Smooth muscle cell (in vitro differentiated cells): ENCODE measurements at regions not wholly inside any gene's neighbourhood (a gene's known extent, or its start where the extent isn't known, plus 50 kb on each side); places are given as distances from the start of the nearest gene placed in this dataset.

ENCODE experiments used
- DNase-seq: peaks from one replicate; lab custom pipeline; 2025; ENCODE audit not compliant: unreplicated experiment; lab: John Stamatoyannopoulos, UW
- H2AFZ ChIP-seq: fragments of 200-600 bp; sonication (generic); 2 replicates; pipeline ENCODE4 v1.6.0; 2016; ENCODE audit warnings: antibody characterized with exemption, low read depth, mild to moderate bottlenecking
- H3F3A ChIP-seq: fragments of 200-600 bp; sonication (generic); 2 replicates; pipeline ENCODE4 v1.6.0; 2017; ENCODE audit warnings: antibody characterized with exemption, low read depth
- H3K27ac ChIP-seq: fragments of 200-600 bp; sonication (generic); 2 replicates; pipeline ENCODE4 v1.5.1; 2016; ENCODE audit warnings: low read depth, mild to moderate bottlenecking
- H3K27me3 ChIP-seq: fragments of 200-600 bp; sonication (generic); 2 replicates; pipeline ENCODE4 v1.6.1; 2016; ENCODE audit warnings: low read depth, mild to moderate bottlenecking
- H3K36me3 ChIP-seq: fragments of 200-600 bp; sonication (generic); 2 replicates; pipeline ENCODE4 v1.5.1; 2016; ENCODE audit warnings: low read depth
- H3K4me1 ChIP-seq: fragments of 200-600 bp; sonication (generic); 2 replicates; pipeline ENCODE4 v1.5.1; 2016; ENCODE audit warnings: low read depth
- H3K4me2 ChIP-seq: fragments of 200-600 bp; sonication (generic); 2 replicates; pipeline ENCODE4 v1.6.0; 2016; ENCODE audit warnings: mild to moderate bottlenecking
- H3K4me3 ChIP-seq: fragments of 200-600 bp; sonication (generic); 2 replicates; pipeline ENCODE4 v1.5.1; 2016; ENCODE audit warnings: mild to moderate bottlenecking
- H3K79me2 ChIP-seq: fragments of 200-600 bp; sonication (generic); 2 replicates; pipeline ENCODE4 v1.6.0; 2016; ENCODE audit warnings: low read depth, mild to moderate bottlenecking
- H3K9ac ChIP-seq: fragments of 200-600 bp; sonication (generic); 2 replicates; pipeline ENCODE4 v1.6.0; 2016; ENCODE audit warnings: low read depth
- H3K9me3 ChIP-seq: fragments of 200-600 bp; sonication (generic); replicated peaks from 2 replicates; pipeline ENCODE4 v1.5.1; 2016; ENCODE audit warnings: low read depth
- H4K20me1 ChIP-seq: fragments of 200-600 bp; sonication (generic); 2 replicates; pipeline ENCODE4 v1.6.0; 2016; ENCODE audit warnings: low read depth
- CTCF ChIP-seq: fragments of 200-600 bp; sonication (generic); IDR thresholded peaks from 2 replicates; pipeline ENCODE4 v1.5.1; 2017; ENCODE audit warnings: borderline replicate concordance, mild to moderate bottlenecking, antibody characterized with exemption; ENCODE audit not compliant: insufficient read depth, poor library complexity, severe bottlenecking
- WGBS: methylation state at CpG from one replicate; pipeline ENCODE4 v1.1.7; 2016; ENCODE audit warnings: low lambda C conversion rate; 5-methylcytosine and 5-hydroxymethylcytosine counted together

GRCh38 chr10:123515661-123516060, 150.5 kb upstream of the GPR26 start:
- no peak for TF ChIP-seq CTCF
- no peaks in the 10 kb centered on the region for H4K20me1 ChIP-seq
- peaks cover 22% of the 10 kb centered on the region for H3K4me1 ChIP-seq
- 89% methylated on average over 6 of the region's 6 CpGs for WGBS
- no peaks in the 10 kb centered on the region for H3K9me3 ChIP-seq
- H3K36me3 ChIP-seq = no peaks in the 10 kb centered on the region
- H3K4me2 ChIP-seq = no peak overlapping the region
- no peak overlapping the region for H3K9ac ChIP-seq
- no peak overlapping the region for H3K27ac ChIP-seq
- H3F3A ChIP-seq = no peaks in the 10 kb centered on the region
- no peaks in the 10 kb centered on the region for H3K79me2 ChIP-seq
- no peaks in the 10 kb centered on the region for H3K27me3 ChIP-seq
- H3K4me3 ChIP-seq = no peak overlapping the region
- no peak overlapping the region for H2AFZ ChIP-seq
- no peak for DNase-seq

GRCh38 chr10:123516291-123516690, 149.9 kb upstream of the GPR26 start:
- WGBS = 95% methylated on average over 1 of the region's 1 CpG
- Histone ChIP-seq H3K27me3 (no peaks in the 10 kb centered on the region), H3K79me2 (no peaks in the 10 kb centered on the region), H3K9me3 (no peaks in the 10 kb centered on the region), H3K9ac (no peak overlapping the region), H3K4me2 (no peak overlapping the region), H2AFZ (no peak overlapping the region), H4K20me1 (no peaks in the 10 kb centered on the region), H3K27ac (no peak overlapping the region), H3F3A (no peaks in the 10 kb centered on the region), H3K4me1 (peaks cover 22% of the 10 kb centered on the region), H3K4me3 (no peak overlapping the region), H3K36me3 (no peaks in the 10 kb centered on the region)
- DNase-seq = no peak
- no peak for TF ChIP-seq CTCF

GRCh38 chr10:123517426-123517825, 148.7 kb upstream of the GPR26 start:
- Histone ChIP-seq H3K9ac (no peak overlapping the region), H3K4me2 (no peak overlapping the region), H3K27me3 (no peaks in the 10 kb centered on the region), H3K79me2 (no peaks in the 10 kb centered on the region), H3K4me3 (no peak overlapping the region), H4K20me1 (no peaks in the 10 kb centered on the region), H3K36me3 (no peaks in the 10 kb centered on the region), H2AFZ (no peak overlapping the region), H3K4me1 (peaks cover 22% of the 10 kb centered on the region), H3K9me3 (no peaks in the 10 kb centered on the region), H3F3A (no peaks in the 10 kb centered on the region), H3K27ac (no peak overlapping the region)
- DNase-seq = no peak
- TF ChIP-seq CTCF = no peak
- 26% methylated on average over 9 of the region's 9 CpGs for WGBS

GRCh38 chr10:123517901-123518300, 148.3 kb upstream of the GPR26 start:
- WGBS = 90% methylated on average over 4 of the region's 4 CpGs

More at GRCh38 chr10:123517901-123518300, 148.3 kb upstream of the GPR26 start:
- Histone ChIP-seq H3F3A (no peaks in the 10 kb centered on the region), H4K20me1 (no peaks in the 10 kb centered on the region), H3K36me3 (no peaks in the 10 kb centered on the region), H3K9ac (no peak overlapping the region), H3K79me2 (no peaks in the 10 kb centered on the region), H3K27me3 (no peaks in the 10 kb centered on the region), H3K4me1 (peaks cover 19% of the 10 kb centered on the region), H2AFZ (no peak overlapping the region), H3K27ac (no peak overlapping the region), H3K4me3 (no peak overlapping the region), H3K4me2 (no peak overlapping the region), H3K9me3 (no peaks in the 10 kb centered on the region)
- TF ChIP-seq CTCF = no peak
- DNase-seq = no peak
